ENCODE measurements at regions not wholly inside any gene's neighbourhood (a gene's known extent, or its start where the extent isn't known, plus 50 kb on each side); places are given as distances from the start of the nearest gene placed in this dataset.

DNA sequence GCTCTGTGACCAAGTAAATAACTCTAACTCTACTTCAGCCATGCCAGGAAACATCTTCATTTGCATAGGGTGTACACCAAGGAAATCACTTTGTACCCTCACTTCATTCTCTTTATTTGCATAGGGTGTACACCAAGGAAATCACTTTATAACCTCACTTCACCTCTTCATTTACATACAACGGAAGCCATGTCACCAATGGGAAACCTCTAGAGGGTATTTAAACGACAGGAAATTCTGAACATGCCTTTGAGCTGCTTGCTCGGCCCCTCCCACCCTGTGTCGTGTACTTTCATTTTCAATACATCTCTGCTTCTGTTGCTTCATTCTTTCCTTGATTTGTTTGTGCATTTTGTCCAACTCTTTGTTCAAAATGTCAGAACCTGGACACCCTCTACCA lies 848.1 kb upstream of the FRG1 start:
- TF ChIP-seq CTCF (IDR thresholded peaks at IDR 0.05), result no peak
- TF ChIP-seq POLR2A (IDR thresholded peaks at IDR 0.05), result no peak
- TF ChIP-seq EP300 (IDR thresholded peaks at IDR 0.05), result no peak
